CD8-positive, alpha-beta memory T cell (primary cell): ENCODE measurements at regions not wholly inside any gene's neighbourhood (a gene's known extent, or its start where the extent isn't known, plus 50 kb on each side); places are given as distances from the start of the nearest gene placed in this dataset.
A peak's percentile ranks its signal among the peaks of the same experiment; 100 is the strongest.

Experiments
- CTCF ChIA-PET: fragments of 350-600 bp; sonication (Branson Sonifier 250); formaldehyde crosslinking; loops from one replicate; lab custom pipeline; 2021; ENCODE audit warnings: antibody characterized with exemption; lab: Charles Lee
- POLR2A ChIA-PET: fragments of 350-600 bp; sonication (Branson Sonifier 250); formaldehyde crosslinking; loops from one replicate; lab custom pipeline; 2021; ENCODE audit warnings: antibody characterized with exemption; lab: Charles Lee
- DNase-seq, 5 donors: peaks; one replicate each; pipeline versions ENCODE4 v3.0.0 to v3.0.0-alpha.2; 2020 to 2022; ENCODE audit warnings: mixed read lengths in 1 of 5
- H3K27ac ChIP-seq: one replicate; pipeline ENCODE4 v1.7.0; 2013; ENCODE audit warnings: low read depth, mild to moderate bottlenecking, low read length, moderate library complexity
- H3K27me3 ChIP-seq: 2 replicates; pipeline ENCODE4 v1.7.0; 2013; ENCODE audit warnings: low read length, mild to moderate bottlenecking; ENCODE audit not compliant: insufficient read depth, poor library complexity, severe bottlenecking
- H3K36me3 ChIP-seq: 2 replicates; pipeline ENCODE4 v1.7.0; 2013; ENCODE audit warnings: mild to moderate bottlenecking, low read length, moderate library complexity; ENCODE audit not compliant: insufficient read depth
- H3K4me1 ChIP-seq: 2 replicates; pipeline ENCODE4 v1.7.0; 2013; ENCODE audit warnings: mild to moderate bottlenecking, low read length, moderate library complexity; ENCODE audit not compliant: insufficient read depth
- H3K4me3 ChIP-seq: 2 replicates; pipeline ENCODE4 v1.7.0; 2013; ENCODE audit warnings: mild to moderate bottlenecking, low read length
- H3K9me3 ChIP-seq: 2 replicates; pipeline ENCODE4 v1.7.0; 2013; ENCODE audit warnings: mild to moderate bottlenecking, low read length
- H3K27ac Mint-ChIP-seq, 8 donors: one replicate each; pipeline ENCODE4 v1.8.0; 2020 to 2021; ENCODE audit warnings: mixed read lengths in 8 of 8, mild to moderate bottlenecking in 6 of 8, inconsistent platforms in 3 of 8, moderate library complexity in 3 of 8
- H3K27me3 Mint-ChIP-seq, 2 donors: one replicate each; pipeline ENCODE4 v1.8.0; 2020 to 2021; ENCODE audit warnings: mixed read lengths in 2 of 2, mild to moderate bottlenecking in 1 of 2, moderate library complexity in 1 of 2
- H3K36me3 Mint-ChIP-seq, 3 donors: one replicate each; pipeline ENCODE4 v1.8.0; 2020 to 2021; ENCODE audit warnings: mixed read lengths in 3 of 3, inconsistent platforms in 1 of 3, mild to moderate bottlenecking in 1 of 3
- H3K4me1 Mint-ChIP-seq, 3 donors: one replicate each; pipeline ENCODE4 v1.8.0; 2020 to 2021; ENCODE audit warnings: mixed read lengths in 3 of 3, inconsistent platforms in 1 of 3, mild to moderate bottlenecking in 1 of 3
- H3K4me3 Mint-ChIP-seq, 7 donors: one replicate each; pipeline ENCODE4 v1.8.0; 2020 to 2021; ENCODE audit warnings: mixed read lengths in 7 of 7, mild to moderate bottlenecking in 6 of 7, moderate library complexity in 4 of 7, inconsistent platforms in 2 of 7
- H3K9me3 Mint-ChIP-seq, 5 donors: one replicate each; pipeline ENCODE4 v1.8.0; 2020 to 2022; ENCODE audit warnings: mixed read lengths in 5 of 5, mild to moderate bottlenecking in 3 of 5, moderate library complexity in 2 of 5, inconsistent platforms in 1 of 5

- Histone ChIP-seq H3K9me3 (no peaks in the 10 kb centered on the region), H3K27ac (no peak overlapping the region), H3K4me3 (no peak overlapping the region), H3K4me1 (peaks cover 47% of the 10 kb centered on the region), H3K36me3 (no peaks in the 10 kb centered on the region), H3K27me3 (no peaks in the 10 kb centered on the region)
- Mint-ChIP-seq H3K27me3 (peaks cover 4 to 17% of the 10 kb centered on the region in 2 donors), H3K9me3 (no peaks in the 10 kb centered on the region), H3K36me3 (no peaks in the 10 kb centered on the region), H3K4me3 (no peak overlapping the region), H3K4me1 (peaks cover 19 to 36% (median 32%) of the 10 kb centered on the region in 3 donors), H3K27ac (peak overlapping the region in 1 of 8 donors; percentile 12)
- POLR2A ChIA-PET = no interaction called here
- DNase-seq = no peak
- CTCF ChIA-PET = no interaction called here
These were observed 313.3 kb downstream of the UACA start for GRCh38 chr15:70450142-70450443.

- Mint-ChIP-seq H3K4me3 (no peak overlapping the region), H3K27me3 (peaks cover 5 to 17% of the 10 kb centered on the region in 2 donors), H3K36me3 (no peaks in the 10 kb centered on the region), H3K27ac (no peak overlapping the region), H3K4me1 (peaks cover 19 to 36% (median 32%) of the 10 kb centered on the region in 3 donors), H3K9me3 (no peaks in the 10 kb centered on the region)
- DNase-seq = no peak
- no peaks in the 10 kb centered on the region for H3K9me3 ChIP-seq
- H3K27me3 ChIP-seq = no peaks in the 10 kb centered on the region
- no peak overlapping the region for H3K27ac ChIP-seq
- ChIA-PET CTCF (no interaction called here), POLR2A (no interaction called here)
- H3K4me3 ChIP-seq = no peak overlapping the region
- H3K4me1 ChIP-seq = peaks cover 47% of the 10 kb centered on the region
- H3K36me3 ChIP-seq = no peaks in the 10 kb centered on the region
These were observed 313.8 kb downstream of the UACA start for GRCh38 chr15:70449311-70450141.

GRCh38 chr15:70447928-70448698, 315.2 kb downstream of the UACA start:
- peak; percentile 14 to 66 (median 37) for DNase-seq
- H3K27me3 ChIP-seq = no peaks in the 10 kb centered on the region
- ChIA-PET CTCF (no interaction called here), POLR2A (no interaction called here)
- Mint-ChIP-seq H3K36me3 (peaks cover 0 to 2% (median 0%) of the 10 kb centered on the region in 3 donors), H3K9me3 (no peaks in the 10 kb centered on the region), H3K27me3 (peaks cover 16 to 18% of the 10 kb centered on the region in 2 donors), H3K4me1 (peaks cover 19 to 36% (median 32%) of the 10 kb centered on the region in 3 donors), H3K4me3 (peak overlapping the region; percentile 39 to 74 (median 68)), H3K27ac (peak overlapping the region in 3 of 8 donors; percentile 33 to 39 (median 36))
- no peaks in the 10 kb centered on the region for H3K36me3 ChIP-seq
- no peaks in the 10 kb centered on the region for H3K9me3 ChIP-seq
- H3K4me1 ChIP-seq = peaks cover 47% of the 10 kb centered on the region
- peak overlapping the region; percentile 39 for H3K27ac ChIP-seq
- H3K4me3 ChIP-seq = no peak overlapping the region

- no peak for DNase-seq
- no peaks in the 10 kb centered on the region for H3K9me3 Mint-ChIP-seq
- Histone ChIP-seq H3K27me3 (no peaks in the 10 kb centered on the region), H3K4me3 (no peak overlapping the region), H3K4me1 (peaks cover 45% of the 10 kb centered on the region), H3K9me3 (no peaks in the 10 kb centered on the region), H3K27ac (peak overlapping the region; percentile 39), H3K36me3 (no peaks in the 10 kb centered on the region)
- peak overlapping the region in 2 of 8 donors; percentile 22 to 39 for H3K27ac Mint-ChIP-seq
- H3K4me3 Mint-ChIP-seq = peak overlapping the region in 5 of 7 donors; percentile 57 to 74 (median 70)
- peaks cover 0 to 2% (median 0%) of the 10 kb centered on the region in 3 donors for H3K36me3 Mint-ChIP-seq
- CTCF ChIA-PET = interaction anchor here (1.3 kb wide), 1 partner anchor 25 kb away, joined by 3 read pairs; no protein-coding TSS in a partner anchor
- POLR2A ChIA-PET = no interaction called here
- peaks cover 18 to 20% of the 10 kb centered on the region in 2 donors for H3K27me3 Mint-ChIP-seq
- peaks cover 19 to 35% (median 32%) of the 10 kb centered on the region in 3 donors for H3K4me1 Mint-ChIP-seq
These were observed 315.8 kb downstream of the UACA start for GRCh38 chr15:70447521-70447920.

- DNase-seq = peak in 1 of 5 donors; percentile 21
- Mint-ChIP-seq H3K27ac (no peak overlapping the region), H3K4me3 (no peak overlapping the region), H3K4me1 (peaks cover 19 to 31% (median 28%) of the 10 kb centered on the region in 3 donors), H3K36me3 (peaks cover 0 to 2% (median 0%) of the 10 kb centered on the region in 3 donors), H3K27me3 (peaks cover 18 to 24% of the 10 kb centered on the region in 2 donors), H3K9me3 (no peaks in the 10 kb centered on the region)
- Histone ChIP-seq H3K9me3 (no peaks in the 10 kb centered on the region), H3K36me3 (no peaks in the 10 kb centered on the region), H3K4me3 (no peak overlapping the region), H3K4me1 (peaks cover 41% of the 10 kb centered on the region), H3K27ac (peak overlapping the region; percentile 39), H3K27me3 (no peaks in the 10 kb centered on the region)
- POLR2A ChIA-PET = interaction anchor here (0.5 kb wide), 1 partner anchor 101 kb away, joined by 4 read pairs; no protein-coding TSS in a partner anchor
- CTCF ChIA-PET = interaction anchor here (1.3 kb wide), 1 partner anchor 24 kb away, joined by 3 read pairs; no protein-coding TSS in a partner anchor
These were observed 316.3 kb downstream of the UACA start for GRCh38 chr15:70447081-70447480.

- no peak overlapping the region for H3K27ac Mint-ChIP-seq
- H3K27me3 ChIP-seq = no peaks in the 10 kb centered on the region
- no peak overlapping the region for H3K4me3 Mint-ChIP-seq
- peaks cover 0 to 2% (median 0%) of the 10 kb centered on the region in 3 donors for H3K36me3 Mint-ChIP-seq
- CTCF ChIA-PET = no interaction called here
- no peak overlapping the region for H3K4me3 ChIP-seq
- POLR2A ChIA-PET = no interaction called here
- H3K9me3 Mint-ChIP-seq = no peaks in the 10 kb centered on the region
- H3K36me3 ChIP-seq = no peaks in the 10 kb centered on the region
- H3K4me1 Mint-ChIP-seq = peaks cover 13 to 16% (median 16%) of the 10 kb centered on the region in 3 donors
- no peaks in the 10 kb centered on the region for H3K9me3 ChIP-seq
- peaks cover 21% of the 10 kb centered on the region for H3K4me1 ChIP-seq
- H3K27me3 Mint-ChIP-seq = peaks cover 14 to 26% of the 10 kb centered on the region in 2 donors
- no peak for DNase-seq
- H3K27ac ChIP-seq = no peak overlapping the region
These were observed 319.7 kb downstream of the UACA start for GRCh38 chr15:70443486-70444273.

- Mint-ChIP-seq H3K27ac (no peak overlapping the region), H3K27me3 (peaks cover 11 to 24% of the 10 kb centered on the region in 2 donors), H3K9me3 (no peaks in the 10 kb centered on the region), H3K4me3 (no peak overlapping the region), H3K4me1 (peaks cover 6 to 7% (median 7%) of the 10 kb centered on the region in 3 donors), H3K36me3 (peaks cover 0 to 2% (median 0%) of the 10 kb centered on the region in 3 donors)
- Histone ChIP-seq H3K27ac (no peak overlapping the region), H3K36me3 (no peaks in the 10 kb centered on the region), H3K9me3 (no peaks in the 10 kb centered on the region), H3K27me3 (no peaks in the 10 kb centered on the region), H3K4me1 (peaks cover 12% of the 10 kb centered on the region), H3K4me3 (no peak overlapping the region)
- ChIA-PET CTCF (no interaction called here), POLR2A (no interaction called here)
- DNase-seq = no peak
These were observed 320.6 kb downstream of the UACA start for GRCh38 chr15:70442616-70443321.
